HEK293T (cell line): ENCODE measurements at regions not wholly inside any gene's neighbourhood (a gene's known extent, or its start where the extent isn't known, plus 50 kb on each side); places are given as distances from the start of the nearest gene placed in this dataset.

Source experiments
- CTCF ChIA-PET: fragments of 350-600 bp; formaldehyde crosslinking; extraction: SDS; loops from one replicate; lab custom pipeline; 2021; ENCODE audit warnings: antibody characterized with exemption, inconsistent platforms; lab: Yijun Ruan, JAX
- POLR2A ChIA-PET: fragments of 350-600 bp; formaldehyde crosslinking; extraction: SDS; loops from one replicate; lab custom pipeline; 2020; ENCODE audit warnings: antibody characterized with exemption, inconsistent platforms; lab: Yijun Ruan, JAX
- DNase-seq: peaks from one replicate; pipeline ENCODE4 v3.0.0; 2012; ENCODE audit warnings: mixed read lengths; ENCODE audit errors: extremely low spot score
- ARNT ChIP-seq: fragments of 450-650 bp; IDR thresholded peaks from 2 replicates; pipeline ENCODE4 v1.6.1; 2017; ENCODE audit warnings: mild to moderate bottlenecking
- BHLHE40 ChIP-seq: fragments of 450-650 bp; IDR thresholded peaks from 2 replicates; pipeline ENCODE4 v1.6.1; 2016; ENCODE audit warnings: mild to moderate bottlenecking, moderate library complexity, borderline replicate concordance
- CTBP1 ChIP-seq: fragments of 450-650 bp; IDR thresholded peaks from 2 replicates; pipeline ENCODE4 v1.6.1; 2016; ENCODE audit warnings: borderline replicate concordance
- ELF4 ChIP-seq: fragments of 450-650 bp; IDR thresholded peaks from 2 replicates; pipeline ENCODE4 v1.6.1; 2017; ENCODE audit warnings: antibody characterized with exemption
- FOXA1 ChIP-seq: fragments of 450-650 bp; IDR thresholded peaks from 2 replicates; pipeline ENCODE4 v1.6.1; 2016; ENCODE audit warnings: mild to moderate bottlenecking
- FOXK2 ChIP-seq: fragments of 450-650 bp; IDR thresholded peaks from 2 replicates; pipeline ENCODE4 v1.6.1; 2016; ENCODE audit warnings: mild to moderate bottlenecking
- FOXM1 ChIP-seq: fragments of 450-650 bp; IDR thresholded peaks from 2 replicates; pipeline ENCODE4 v1.6.1; 2017; ENCODE audit warnings: mild to moderate bottlenecking, borderline replicate concordance
- HDGF ChIP-seq: fragments of 450-650 bp; IDR thresholded peaks from 2 replicates; pipeline ENCODE4 v1.6.1; 2017; ENCODE audit warnings: antibody characterized with exemption, borderline replicate concordance
- L3MBTL2 ChIP-seq: fragments of 450-650 bp; conservative IDR thresholded peaks from 2 replicates; pipeline ENCODE4 v1.6.1; 2016; ENCODE audit warnings: mild to moderate bottlenecking
- LEF1 ChIP-seq: fragments of 450-650 bp; IDR thresholded peaks from 2 replicates; pipeline ENCODE4 v1.6.1; 2017; ENCODE audit warnings: mild to moderate bottlenecking, borderline replicate concordance
- NFRKB ChIP-seq: fragments of 450-650 bp; IDR thresholded peaks from 2 replicates; pipeline ENCODE4 v1.6.1; 2016; ENCODE audit warnings: mild to moderate bottlenecking, moderate library complexity
- SP1 ChIP-seq: fragments of 450-650 bp; IDR thresholded peaks from 2 replicates; pipeline ENCODE4 v1.6.1; 2017
- SUZ12 ChIP-seq: fragments of 450-650 bp; IDR thresholded peaks from 2 replicates; pipeline ENCODE4 v1.6.1; 2016; ENCODE audit warnings: mild to moderate bottlenecking
- TARDBP ChIP-seq: fragments of 450-650 bp; IDR thresholded peaks from 2 replicates; pipeline ENCODE4 v1.6.1; 2016
- ZNF384 ChIP-seq: fragments of 450-650 bp; IDR thresholded peaks from 2 replicates; pipeline ENCODE4 v1.6.1; 2016
- TF ChIP-seq, protein P1 (sequence below): fragments of 450-650 bp; IDR thresholded peaks from 2 replicates; pipeline ENCODE4 v1.6.1; 2016

DNA sequence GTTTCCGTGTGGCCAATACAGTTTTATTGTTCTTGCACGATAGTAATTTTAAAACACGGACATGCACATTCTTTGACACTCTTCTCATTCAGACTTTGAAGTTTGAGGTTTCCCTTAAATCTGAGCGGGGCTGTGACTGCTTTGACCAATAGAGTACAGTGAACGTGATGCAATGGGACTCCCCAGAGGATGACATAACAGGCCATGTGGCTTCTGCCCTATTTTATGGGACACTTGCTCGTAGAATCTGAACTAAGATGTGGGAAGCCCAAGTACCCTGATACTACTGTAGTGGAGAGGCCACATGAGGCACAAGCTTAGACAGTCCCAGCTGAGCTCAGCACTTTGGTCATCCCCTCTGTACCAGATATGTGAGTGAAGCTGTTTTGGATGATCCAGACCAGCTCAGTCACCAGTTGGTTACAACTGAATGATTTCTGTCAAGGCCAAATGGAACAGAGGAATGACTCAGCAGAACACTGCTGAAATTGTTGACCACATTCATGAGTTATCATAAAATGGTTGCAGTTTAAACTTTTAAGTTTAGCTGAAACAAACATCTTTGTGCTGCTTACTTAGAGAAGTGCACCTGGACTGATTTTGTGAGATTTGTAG is 279.4 kb downstream of the RFPL4B start:
- CTCF ChIA-PET = no interaction called here
- no peak for TF ChIP-seq ELF4
- TF ChIP-seq FOXM1 = no peak
- TF ChIP-seq TARDBP = no peak
- TF ChIP-seq LEF1 = no peak
- no peak for TF ChIP-seq SUZ12
- TF ChIP-seq ZNF384 = no peak
- TF ChIP-seq BHLHE40 = no peak
- TF ChIP-seq CTBP1 = no peak
- TF ChIP-seq ARNT = no peak
- no peak for TF ChIP-seq SP1
- no peak for TF ChIP-seq FOXA1
- TF ChIP-seq NFRKB = no peak
- no peak for TF ChIP-seq L3MBTL2
- no peak for TF ChIP-seq FOXK2
- no peak for TF ChIP-seq HDGF
- TF ChIP-seq, protein P1, sequence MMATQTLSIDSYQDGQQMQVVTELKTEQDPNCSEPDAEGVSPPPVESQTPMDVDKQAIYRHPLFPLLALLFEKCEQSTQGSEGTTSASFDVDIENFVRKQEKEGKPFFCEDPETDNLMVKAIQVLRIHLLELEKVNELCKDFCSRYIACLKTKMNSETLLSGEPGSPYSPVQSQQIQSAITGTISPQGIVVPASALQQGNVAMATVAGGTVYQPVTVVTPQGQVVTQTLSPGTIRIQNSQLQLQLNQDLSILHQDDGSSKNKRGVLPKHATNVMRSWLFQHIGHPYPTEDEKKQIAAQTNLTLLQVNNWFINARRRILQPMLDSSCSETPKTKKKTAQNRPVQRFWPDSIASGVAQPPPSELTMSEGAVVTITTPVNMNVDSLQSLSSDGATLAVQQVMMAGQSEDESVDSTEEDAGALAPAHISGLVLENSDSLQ = no peak
- DNase-seq = no peak
- POLR2A ChIA-PET = no interaction called here

DNA sequence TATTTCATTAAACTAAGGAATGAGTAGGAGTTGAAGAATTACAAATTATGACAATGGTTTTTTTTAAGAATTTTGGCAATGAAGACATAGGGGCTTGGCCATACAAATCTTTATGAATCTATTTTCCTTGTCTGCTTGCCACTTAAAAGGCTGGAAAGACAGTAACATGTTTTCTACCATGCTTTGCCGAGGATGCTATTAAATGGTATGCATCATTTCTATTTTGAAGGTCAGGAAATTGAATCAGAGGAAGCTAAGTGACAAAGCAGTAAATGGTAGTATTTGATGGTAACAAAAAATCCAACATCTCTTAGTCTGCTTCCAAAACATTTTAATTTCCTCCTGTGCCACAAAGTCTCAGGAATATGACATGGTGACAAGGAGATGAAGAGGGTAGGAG is 287.2 kb downstream of the RFPL4B start:
- TF ChIP-seq LEF1 (no peak), SP1 (no peak), FOXM1 (no peak), ZNF384 (no peak), ELF4 (no peak), SUZ12 (no peak)
- ChIA-PET CTCF (no interaction called here), POLR2A (no interaction called here)
- DNase-seq = no peak

DNA sequence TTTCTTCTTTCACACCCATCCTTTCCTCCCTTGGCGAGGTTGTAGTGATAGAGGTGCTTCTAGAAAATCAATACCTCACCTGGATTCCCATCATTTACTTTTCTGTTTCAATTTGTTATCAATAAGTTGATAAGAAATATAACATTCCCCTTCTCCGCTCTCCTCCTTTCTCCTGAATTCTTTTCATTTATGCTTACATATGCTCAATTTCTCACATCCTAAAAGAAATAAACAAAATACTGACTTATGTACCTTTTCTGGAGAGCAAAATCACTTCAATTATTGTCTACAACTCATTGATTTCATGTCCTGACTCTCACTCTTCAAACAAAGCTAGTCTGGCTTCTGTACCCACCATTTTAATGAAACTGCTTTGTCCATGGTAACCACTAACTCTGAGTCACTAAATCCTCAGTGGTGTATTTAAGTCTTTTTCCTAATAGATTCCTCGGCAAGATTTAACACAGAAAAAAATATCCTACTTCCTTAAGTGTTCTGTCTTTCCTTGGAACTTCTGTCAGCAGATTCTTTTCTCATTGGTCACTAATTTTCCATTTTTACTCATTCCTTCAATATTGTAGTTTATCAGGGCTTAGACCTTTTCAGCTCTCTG is 289.6 kb downstream of the RFPL4B start:
- ChIA-PET CTCF (no interaction called here), POLR2A (no interaction called here)
- TF ChIP-seq SUZ12 (no peak), TARDBP (no peak), ZNF384 (no peak), FOXM1 (no peak), FOXA1 (no peak), ELF4 (no peak), FOXK2 (no peak), SP1 (no peak), CTBP1 (no peak), HDGF (no peak), L3MBTL2 (no peak), ARNT (no peak), BHLHE40 (no peak), LEF1 (no peak), NFRKB (no peak)
- TF ChIP-seq, protein P1 = no peak

DNA sequence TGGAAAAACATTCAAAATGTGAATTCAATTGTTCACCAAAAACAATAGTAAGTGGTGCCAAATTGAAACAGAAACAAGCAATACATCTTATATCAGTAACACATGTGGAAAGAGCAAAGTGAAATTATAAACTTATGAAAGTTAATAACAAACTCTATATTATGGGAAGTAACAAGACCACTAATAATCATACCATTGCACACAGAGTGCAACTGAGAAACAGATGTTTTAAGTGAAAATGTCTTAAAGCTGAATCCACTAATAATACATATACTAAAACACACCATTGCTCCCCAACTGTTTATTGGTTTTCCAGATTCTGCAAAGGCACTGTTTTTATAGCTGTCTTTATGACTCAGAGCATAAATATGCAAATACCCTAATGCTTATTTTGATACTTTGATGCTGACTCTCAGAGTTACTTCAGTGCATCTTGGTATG is 292.3 kb downstream of the RFPL4B start:
- ChIA-PET POLR2A (no interaction called here), CTCF (no interaction called here)
- no peak for TF ChIP-seq BHLHE40
- no peak for DNase-seq

More for the DNA sequence above, 289.6 kb downstream of the RFPL4B start:
- DNase-seq = no peak

DNA sequence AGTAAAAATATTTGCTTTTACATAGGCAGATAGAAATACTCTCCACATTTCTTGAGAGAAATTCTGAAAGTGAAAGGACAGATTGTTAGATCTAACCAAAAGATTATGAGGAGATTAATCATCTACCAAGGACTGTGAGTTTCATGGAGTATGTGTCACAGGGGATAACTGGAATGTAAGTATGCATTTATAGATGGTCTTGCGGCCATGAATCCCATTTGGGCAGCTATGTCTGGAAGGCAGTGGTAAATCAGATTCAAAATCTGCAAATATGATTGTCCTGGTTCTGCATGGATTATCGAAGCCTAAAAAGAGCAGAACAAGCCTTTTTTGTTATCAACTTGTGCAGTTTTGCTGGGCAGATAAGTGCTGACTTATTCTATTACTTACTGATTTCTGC is 293.8 kb downstream of the RFPL4B start:
- ChIA-PET CTCF (no interaction called here), POLR2A (no interaction called here)
- TF ChIP-seq ARNT (no peak), BHLHE40 (no peak), SP1 (no peak), CTBP1 (no peak), NFRKB (no peak)
- TF ChIP-seq, protein P1 = no peak
- no peak for DNase-seq

DNA sequence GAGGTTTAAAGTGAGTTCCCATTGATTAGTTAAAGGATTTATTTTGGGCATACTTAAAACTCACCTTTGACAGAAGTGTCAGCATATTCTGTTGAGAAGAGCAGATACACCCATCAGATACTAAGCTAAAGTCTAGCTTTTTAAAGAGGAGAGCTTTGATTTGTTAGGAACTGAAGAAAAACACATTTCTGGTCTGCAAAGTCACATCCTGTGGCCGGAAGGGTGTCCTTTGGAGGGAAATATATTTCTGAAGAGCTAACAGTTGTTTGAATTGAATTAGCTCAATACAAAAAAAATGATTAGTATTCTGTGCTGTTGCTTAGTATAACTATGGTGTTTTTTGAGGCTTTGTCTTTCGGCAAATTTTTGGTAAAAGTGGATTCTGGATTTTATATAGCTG is 302.7 kb downstream of the RFPL4B start:
- CTCF ChIA-PET = no interaction called here
- DNase-seq = no peak
- POLR2A ChIA-PET = no interaction called here
- TF ChIP-seq FOXA1 = no peak
- TF ChIP-seq CTBP1 = no peak
- no peak for TF ChIP-seq LEF1
- TF ChIP-seq FOXM1 = no peak

DNA sequence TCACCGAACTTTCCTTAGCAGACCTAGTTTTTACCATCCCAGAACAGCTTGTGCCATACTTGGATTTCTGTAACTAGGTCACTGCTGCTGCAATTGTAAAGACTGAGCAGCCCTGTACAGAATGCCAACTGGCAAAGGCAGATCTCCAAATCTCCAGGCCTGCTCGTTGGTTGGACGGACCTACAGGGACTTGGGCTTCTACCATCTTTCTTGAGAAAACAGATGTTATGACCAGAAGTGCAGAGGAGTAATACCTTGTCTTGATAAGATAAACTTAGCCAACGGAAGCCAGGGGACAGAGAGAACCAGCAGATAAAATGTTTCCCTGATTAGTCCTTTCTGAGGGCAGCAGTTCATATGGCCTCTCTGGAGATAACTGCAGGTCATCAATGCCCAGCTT is 304.1 kb downstream of the RFPL4B start:
- CTCF ChIA-PET = no interaction called here
- no peak for DNase-seq

More for the DNA sequence above, 304.1 kb downstream of the RFPL4B start:
- TF ChIP-seq TARDBP (no peak), FOXK2 (no peak), SP1 (no peak), HDGF (no peak), FOXM1 (no peak), LEF1 (no peak)
- POLR2A ChIA-PET = no interaction called here
